ENCODE measurements at regions not wholly inside any gene's neighbourhood (a gene's known extent, or its start where the extent isn't known, plus 50 kb on each side); places are given as distances from the start of the nearest gene placed in this dataset.

DNA sequence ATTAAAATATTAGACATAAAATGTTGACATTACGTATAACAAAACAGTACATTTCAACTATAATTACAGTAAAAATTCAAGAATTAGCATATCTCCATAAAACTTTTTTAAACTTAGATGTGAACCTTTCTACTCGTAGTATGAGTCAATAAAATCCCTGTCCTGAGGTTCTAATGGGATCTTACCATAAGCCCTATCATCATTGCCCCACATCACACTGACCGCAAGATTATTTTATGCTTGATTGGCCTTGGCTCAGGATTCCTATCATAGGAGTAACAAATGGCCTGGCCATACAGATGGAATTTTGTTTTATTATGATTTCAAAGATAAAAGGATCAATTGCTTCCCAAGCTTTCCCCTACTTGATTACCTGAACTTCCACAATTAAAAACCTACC is 238.3 kb downstream of the MEF2C start:
- Histone ChIP-seq H3K79me2 (replicated peaks; ENCODE audit: insufficient read depth) (no peaks in the 10 kb centered on the region), H3K9me2 (ENCODE audit: insufficient read depth) (no peaks in the 10 kb centered on the region; the same call in 1 of the 2 replicates), H2AFZ (no peak overlapping the region), H3K4me1 (ENCODE audit: insufficient read depth) (no peaks in the 10 kb centered on the region), H3K36me3 (ENCODE audit: insufficient read depth) (no peaks in the 10 kb centered on the region), H3F3A (replicated peaks; ENCODE audit: low read depth) (no peaks in the 10 kb centered on the region), H3K4me3 (no peak overlapping the region), H3K27me3 (ENCODE audit: insufficient read depth) (no peaks in the 10 kb centered on the region), H4K20me1 (replicated peaks; ENCODE audit: insufficient read depth) (no peaks in the 10 kb centered on the region), H3K4me2 (no peak overlapping the region), H3K27ac (ENCODE audit: low read depth) (no peak overlapping the region)
- no peaks in the 10 kb centered on the region for H3K36me3 Mint-ChIP-seq (ENCODE audit: low read depth)
- H3K27me3 Mint-ChIP-seq (ENCODE audit: insufficient read depth, low read depth, poor library complexity) = no peaks in the 10 kb centered on the region
- H3K27ac Mint-ChIP-seq = no peak overlapping the region
- DNase-seq (ENCODE audit: low spot score) = no peak
- no peaks in the 10 kb centered on the region for H3K9me3 Mint-ChIP-seq
- ATAC-seq = no peak
- H3K4me3 Mint-ChIP-seq = no peak overlapping the region
- TF ChIP-seq POLR2AphosphoS5 (IDR thresholded peaks at IDR 0.05; ENCODE audit: low read depth) (no peak), ZNF114 (CRISPR knock-in tag; IDR thresholded peaks at IDR 0.05) (no peak), EZH2 (IDR thresholded peaks at IDR 0.05; ENCODE audit: low read depth, unreplicated experiment) (no peak), EZH2phosphoT487 (IDR thresholded peaks at IDR 0.05; ENCODE audit: unreplicated experiment) (no peak), REST (IDR thresholded peaks at IDR 0.05; ENCODE audit: unreplicated experiment) (no peak), STAT1 (IDR thresholded peaks at IDR 0.05; ENCODE audit: unreplicated experiment) (no peak), JUNB (IDR thresholded peaks at IDR 0.05; ENCODE audit: unreplicated experiment) (no peak), ZNF331 (CRISPR knock-in tag; IDR thresholded peaks at IDR 0.05; ENCODE audit: low read depth) (no peak)
- TF ChIP-seq, protein P1, sequence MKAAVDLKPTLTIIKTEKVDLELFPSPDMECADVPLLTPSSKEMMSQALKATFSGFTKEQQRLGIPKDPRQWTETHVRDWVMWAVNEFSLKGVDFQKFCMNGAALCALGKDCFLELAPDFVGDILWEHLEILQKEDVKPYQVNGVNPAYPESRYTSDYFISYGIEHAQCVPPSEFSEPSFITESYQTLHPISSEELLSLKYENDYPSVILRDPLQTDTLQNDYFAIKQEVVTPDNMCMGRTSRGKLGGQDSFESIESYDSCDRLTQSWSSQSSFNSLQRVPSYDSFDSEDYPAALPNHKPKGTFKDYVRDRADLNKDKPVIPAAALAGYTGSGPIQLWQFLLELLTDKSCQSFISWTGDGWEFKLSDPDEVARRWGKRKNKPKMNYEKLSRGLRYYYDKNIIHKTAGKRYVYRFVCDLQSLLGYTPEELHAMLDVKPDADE (IDR thresholded peaks at IDR 0.05) = no peak
- TF ChIP-seq, protein P2, sequence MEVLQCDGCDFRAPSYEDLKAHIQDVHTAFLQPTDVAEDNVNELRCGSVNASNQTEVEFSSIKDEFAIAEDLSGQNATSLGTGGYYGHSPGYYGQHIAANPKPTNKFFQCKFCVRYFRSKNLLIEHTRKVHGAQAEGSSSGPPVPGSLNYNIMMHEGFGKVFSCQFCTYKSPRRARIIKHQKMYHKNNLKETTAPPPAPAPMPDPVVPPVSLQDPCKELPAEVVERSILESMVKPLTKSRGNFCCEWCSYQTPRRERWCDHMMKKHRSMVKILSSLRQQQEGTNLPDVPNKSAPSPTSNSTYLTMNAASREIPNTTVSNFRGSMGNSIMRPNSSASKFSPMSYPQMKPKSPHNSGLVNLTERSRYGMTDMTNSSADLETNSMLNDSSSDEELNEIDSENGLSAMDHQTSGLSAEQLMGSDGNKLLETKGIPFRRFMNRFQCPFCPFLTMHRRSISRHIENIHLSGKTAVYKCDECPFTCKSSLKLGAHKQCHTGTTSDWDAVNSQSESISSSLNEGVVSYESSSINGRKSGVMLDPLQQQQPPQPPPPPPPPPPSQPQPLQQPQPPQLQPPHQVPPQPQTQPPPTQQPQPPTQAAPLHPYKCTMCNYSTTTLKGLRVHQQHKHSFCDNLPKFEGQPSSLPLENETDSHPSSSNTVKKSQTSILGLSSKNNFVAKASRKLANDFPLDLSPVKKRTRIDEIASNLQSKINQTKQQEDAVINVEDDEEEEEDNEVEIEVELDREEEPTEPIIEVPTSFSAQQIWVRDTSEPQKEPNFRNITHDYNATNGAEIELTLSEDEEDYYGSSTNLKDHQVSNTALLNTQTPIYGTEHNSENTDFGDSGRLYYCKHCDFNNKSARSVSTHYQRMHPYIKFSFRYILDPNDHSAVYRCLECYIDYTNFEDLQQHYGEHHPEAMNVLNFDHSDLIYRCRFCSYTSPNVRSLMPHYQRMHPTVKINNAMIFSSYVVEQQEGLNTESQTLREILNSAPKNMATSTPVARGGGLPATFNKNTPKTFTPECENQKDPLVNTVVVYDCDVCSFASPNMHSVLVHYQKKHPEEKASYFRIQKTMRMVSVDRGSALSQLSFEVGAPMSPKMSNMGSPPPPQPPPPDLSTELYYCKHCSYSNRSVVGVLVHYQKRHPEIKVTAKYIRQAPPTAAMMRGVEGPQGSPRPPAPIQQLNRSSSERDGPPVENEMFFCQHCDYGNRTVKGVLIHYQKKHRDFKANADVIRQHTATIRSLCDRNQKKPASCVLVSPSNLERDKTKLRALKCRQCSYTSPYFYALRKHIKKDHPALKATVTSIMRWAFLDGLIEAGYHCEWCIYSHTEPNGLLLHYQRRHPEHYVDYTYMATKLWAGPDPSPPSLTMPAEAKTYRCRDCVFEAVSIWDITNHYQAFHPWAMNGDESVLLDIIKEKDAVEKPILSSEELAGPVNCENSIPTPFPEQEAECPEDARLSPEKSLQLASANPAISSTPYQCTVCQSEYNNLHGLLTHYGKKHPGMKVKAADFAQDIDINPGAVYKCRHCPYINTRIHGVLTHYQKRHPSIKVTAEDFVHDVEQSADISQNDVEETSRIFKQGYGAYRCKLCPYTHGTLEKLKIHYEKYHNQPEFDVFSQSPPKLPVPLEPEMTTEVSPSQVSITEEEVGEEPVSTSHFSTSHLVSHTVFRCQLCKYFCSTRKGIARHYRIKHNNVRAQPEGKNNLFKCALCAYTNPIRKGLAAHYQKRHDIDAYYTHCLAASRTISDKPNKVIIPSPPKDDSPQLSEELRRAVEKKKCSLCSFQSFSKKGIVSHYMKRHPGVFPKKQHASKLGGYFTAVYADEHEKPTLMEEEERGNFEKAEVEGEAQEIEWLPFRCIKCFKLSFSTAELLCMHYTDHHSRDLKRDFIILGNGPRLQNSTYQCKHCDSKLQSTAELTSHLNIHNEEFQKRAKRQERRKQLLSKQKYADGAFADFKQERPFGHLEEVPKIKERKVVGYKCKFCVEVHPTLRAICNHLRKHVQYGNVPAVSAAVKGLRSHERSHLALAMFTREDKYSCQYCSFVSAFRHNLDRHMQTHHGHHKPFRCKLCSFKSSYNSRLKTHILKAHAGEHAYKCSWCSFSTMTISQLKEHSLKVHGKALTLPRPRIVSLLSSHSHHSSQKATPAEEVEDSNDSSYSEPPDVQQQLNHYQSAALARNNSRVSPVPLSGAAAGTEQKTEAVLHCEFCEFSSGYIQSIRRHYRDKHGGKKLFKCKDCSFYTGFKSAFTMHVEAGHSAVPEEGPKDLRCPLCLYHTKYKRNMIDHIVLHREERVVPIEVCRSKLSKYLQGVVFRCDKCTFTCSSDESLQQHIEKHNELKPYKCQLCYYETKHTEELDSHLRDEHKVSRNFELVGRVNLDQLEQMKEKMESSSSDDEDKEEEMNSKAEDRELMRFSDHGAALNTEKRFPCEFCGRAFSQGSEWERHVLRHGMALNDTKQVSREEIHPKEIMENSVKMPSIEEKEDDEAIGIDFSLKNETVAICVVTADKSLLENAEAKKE (CRISPR knock-in tag; IDR thresholded peaks at IDR 0.05) = no peak
- TF ChIP-seq, protein P3, sequence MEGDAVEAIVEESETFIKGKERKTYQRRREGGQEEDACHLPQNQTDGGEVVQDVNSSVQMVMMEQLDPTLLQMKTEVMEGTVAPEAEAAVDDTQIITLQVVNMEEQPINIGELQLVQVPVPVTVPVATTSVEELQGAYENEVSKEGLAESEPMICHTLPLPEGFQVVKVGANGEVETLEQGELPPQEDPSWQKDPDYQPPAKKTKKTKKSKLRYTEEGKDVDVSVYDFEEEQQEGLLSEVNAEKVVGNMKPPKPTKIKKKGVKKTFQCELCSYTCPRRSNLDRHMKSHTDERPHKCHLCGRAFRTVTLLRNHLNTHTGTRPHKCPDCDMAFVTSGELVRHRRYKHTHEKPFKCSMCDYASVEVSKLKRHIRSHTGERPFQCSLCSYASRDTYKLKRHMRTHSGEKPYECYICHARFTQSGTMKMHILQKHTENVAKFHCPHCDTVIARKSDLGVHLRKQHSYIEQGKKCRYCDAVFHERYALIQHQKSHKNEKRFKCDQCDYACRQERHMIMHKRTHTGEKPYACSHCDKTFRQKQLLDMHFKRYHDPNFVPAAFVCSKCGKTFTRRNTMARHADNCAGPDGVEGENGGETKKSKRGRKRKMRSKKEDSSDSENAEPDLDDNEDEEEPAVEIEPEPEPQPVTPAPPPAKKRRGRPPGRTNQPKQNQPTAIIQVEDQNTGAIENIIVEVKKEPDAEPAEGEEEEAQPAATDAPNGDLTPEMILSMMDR (conservative IDR thresholded peaks at IDR 0.05; ENCODE audit: low read depth in 2 of 2) = no peak
- no peaks in the 10 kb centered on the region for H3K4me1 Mint-ChIP-seq

All from GM23338 (cell line).